WI38 (cell line): ENCODE measurements at regions not wholly inside any gene's neighbourhood (a gene's known extent, or its start where the extent isn't known, plus 50 kb on each side); places are given as distances from the start of the nearest gene placed in this dataset.

Experiments
- H3K4me3 ChIP-seq: 2 replicates; pipeline ENCODE4 v1.5.1; 2011; ENCODE audit warnings: low read depth, mild to moderate bottlenecking, control low read depth, low read length
- CTCF ChIP-seq: IDR thresholded peaks from 2 replicates; pipeline ENCODE4 v1.5.1; 2012; ENCODE audit warnings: low read depth, mild to moderate bottlenecking, control low read depth, low read length

DNA sequence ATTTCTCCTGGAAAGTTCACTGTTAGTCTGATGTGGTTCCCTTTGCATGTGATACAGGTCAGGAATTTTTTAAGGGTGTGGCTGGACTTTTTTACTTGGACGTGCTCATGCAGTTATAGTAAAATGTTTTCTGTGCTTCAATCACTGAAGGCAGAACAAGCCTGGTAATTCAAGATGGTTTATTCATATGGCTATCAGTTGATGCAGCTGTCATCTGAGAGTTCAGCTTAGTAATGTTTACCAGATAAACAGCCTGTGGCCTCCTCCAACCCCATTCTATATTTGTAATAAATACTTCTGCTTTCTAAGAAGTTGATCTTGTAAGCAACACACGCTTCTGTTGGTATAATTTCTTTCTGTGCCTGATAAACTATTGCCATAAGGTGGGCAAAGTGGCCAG, 2105.9 kb downstream of the ARAP2 start:
- H3K4me3 ChIP-seq, result no peak overlapping the region
- no peak for TF ChIP-seq CTCF

GRCh38 chr4:34139346-34139745, 2105.0 kb downstream of the ARAP2 start:
- H3K4me3 ChIP-seq, result no peak overlapping the region
- TF ChIP-seq CTCF, result no peak

DNA sequence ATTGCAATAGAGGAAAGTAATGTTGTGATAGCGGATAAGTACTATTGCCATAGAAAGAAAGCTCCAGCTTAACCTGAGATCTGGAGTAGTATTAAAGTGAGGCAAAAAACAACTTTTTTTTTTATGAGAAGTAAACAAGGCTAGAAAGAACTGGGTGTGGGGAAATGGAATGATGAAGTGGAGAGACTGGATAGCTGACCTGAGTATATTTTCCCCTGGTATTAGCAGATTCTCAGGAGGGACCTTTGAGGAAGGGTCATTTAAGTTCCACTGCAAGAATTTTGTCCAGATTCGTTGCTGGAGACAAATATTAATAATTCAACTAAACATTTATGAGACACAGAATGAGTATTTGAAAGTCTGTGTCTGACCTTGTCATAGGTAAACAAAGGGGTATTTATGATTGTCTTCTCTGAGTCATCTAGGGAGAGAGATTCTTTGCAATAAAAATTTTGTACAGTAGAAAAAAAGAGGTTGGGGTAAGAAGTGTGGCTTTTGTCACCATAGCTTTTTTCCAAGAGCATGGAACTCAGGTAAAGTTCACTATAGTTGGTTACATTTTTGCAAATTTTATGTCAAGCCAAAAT, 2095.9 kb downstream of the ARAP2 start:
- no peak overlapping the region for H3K4me3 ChIP-seq
- no peak for TF ChIP-seq CTCF

DNA sequence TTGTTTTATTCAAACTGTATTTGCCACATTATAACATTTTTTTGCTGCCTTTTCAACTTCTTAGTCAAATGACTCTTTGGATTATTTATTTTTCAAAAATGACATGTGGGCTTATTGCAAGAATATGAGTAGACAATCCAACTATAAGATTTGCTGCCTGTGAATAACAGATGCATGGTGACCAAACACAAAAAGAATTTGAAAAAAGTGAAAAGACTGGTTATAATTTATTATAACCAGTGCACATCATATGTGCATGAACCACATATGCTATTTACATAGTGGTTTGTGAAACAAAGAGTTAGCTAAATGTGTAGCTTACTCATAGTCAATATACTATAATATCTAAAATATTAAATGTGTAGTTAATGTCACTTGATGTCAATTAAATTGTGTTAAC, 2086.8 kb downstream of the ARAP2 start:
- H3K4me3 ChIP-seq, result no peak overlapping the region
- no peak for TF ChIP-seq CTCF

DNA sequence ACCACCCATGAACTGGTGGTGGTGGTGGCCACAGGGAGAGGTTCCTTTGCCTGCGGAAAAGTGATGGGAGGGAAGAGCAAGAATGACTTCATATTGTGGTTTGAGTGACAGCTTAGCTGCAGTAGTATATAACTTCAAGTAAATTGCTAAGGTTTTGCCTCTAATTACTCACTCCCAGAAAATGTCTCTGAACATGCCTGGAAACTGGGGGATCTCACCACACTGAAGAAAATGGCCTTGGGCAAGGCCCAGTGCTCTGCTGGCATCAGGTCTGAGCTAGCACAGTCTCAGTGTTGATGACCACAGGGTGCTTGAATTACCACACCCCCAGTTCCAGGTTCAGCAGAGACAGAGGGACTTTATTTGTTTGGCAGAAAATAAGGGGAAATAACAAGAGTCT, 2085.4 kb downstream of the ARAP2 start:
- no peak overlapping the region for H3K4me3 ChIP-seq
- TF ChIP-seq CTCF, result no peak

GRCh38 chr4:34170946-34171345, 2073.4 kb downstream of the ARAP2 start:
- no peak for TF ChIP-seq CTCF
- no peak overlapping the region for H3K4me3 ChIP-seq

GRCh38 chr4:34176609-34177008, 2067.7 kb downstream of the ARAP2 start:
- no peak for TF ChIP-seq CTCF
- no peak overlapping the region for H3K4me3 ChIP-seq
